ENCODE measurements at regions not wholly inside any gene's neighbourhood (a gene's known extent, or its start where the extent isn't known, plus 50 kb on each side); places are given as distances from the start of the nearest gene placed in this dataset.

GRCh38 chr4:80145739-80146138, 51.6 kb upstream of the PRDM8 start:
- CTCF ChIA-PET, result no interaction called here
- DNase-seq (ENCODE audit: low read depth, low spot score), result no peak
- TF ChIP-seq, protein P1, sequence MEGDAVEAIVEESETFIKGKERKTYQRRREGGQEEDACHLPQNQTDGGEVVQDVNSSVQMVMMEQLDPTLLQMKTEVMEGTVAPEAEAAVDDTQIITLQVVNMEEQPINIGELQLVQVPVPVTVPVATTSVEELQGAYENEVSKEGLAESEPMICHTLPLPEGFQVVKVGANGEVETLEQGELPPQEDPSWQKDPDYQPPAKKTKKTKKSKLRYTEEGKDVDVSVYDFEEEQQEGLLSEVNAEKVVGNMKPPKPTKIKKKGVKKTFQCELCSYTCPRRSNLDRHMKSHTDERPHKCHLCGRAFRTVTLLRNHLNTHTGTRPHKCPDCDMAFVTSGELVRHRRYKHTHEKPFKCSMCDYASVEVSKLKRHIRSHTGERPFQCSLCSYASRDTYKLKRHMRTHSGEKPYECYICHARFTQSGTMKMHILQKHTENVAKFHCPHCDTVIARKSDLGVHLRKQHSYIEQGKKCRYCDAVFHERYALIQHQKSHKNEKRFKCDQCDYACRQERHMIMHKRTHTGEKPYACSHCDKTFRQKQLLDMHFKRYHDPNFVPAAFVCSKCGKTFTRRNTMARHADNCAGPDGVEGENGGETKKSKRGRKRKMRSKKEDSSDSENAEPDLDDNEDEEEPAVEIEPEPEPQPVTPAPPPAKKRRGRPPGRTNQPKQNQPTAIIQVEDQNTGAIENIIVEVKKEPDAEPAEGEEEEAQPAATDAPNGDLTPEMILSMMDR (IDR thresholded peaks at IDR 0.05; ENCODE audit: insufficient read depth, low read length, missing control alignments), result no peak
- no peak overlapping the region for H3K4me3 ChIP-seq (ENCODE audit: low read depth, low read length)
- POLR2A ChIA-PET, result no interaction called here

DNA sequence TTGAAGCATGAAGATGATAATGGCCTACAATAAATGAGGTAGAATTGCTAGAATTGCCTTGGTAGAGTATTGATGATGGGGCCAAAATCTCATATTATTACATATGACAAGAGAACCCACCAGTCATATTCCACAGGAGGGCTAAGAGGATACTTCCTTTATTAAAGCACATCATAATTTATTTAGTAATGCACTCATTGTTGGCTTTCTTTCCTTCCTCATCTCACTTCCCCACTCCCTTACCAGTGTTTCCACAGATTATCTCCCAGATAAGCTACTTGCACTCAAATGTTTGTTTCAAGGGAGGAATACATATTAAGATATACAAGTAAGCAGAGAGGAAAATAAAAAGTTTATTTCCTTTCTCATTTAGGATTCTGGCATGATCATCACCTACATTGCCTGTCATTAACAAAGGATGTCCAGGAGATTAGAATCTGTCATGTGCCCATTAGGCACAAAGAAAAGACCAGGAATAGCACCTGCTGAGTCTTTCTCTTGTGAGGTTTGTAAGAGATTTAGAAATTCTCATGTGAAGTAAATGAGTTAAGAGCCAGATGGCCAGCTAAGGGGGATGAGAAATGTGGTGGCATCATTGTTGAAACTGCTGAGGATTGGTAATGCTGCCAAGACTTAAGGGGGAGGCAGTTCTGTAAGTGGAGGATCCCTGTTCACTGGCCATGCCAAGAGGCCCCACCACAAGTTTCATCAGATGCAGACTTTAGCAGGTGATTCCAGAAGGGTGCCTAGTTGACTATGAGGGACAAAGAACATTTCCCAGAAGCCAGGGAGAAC, 52.4 kb upstream of the PRDM8 start:
- ChIA-PET POLR2A (no interaction called here), CTCF (interaction anchor here (1.0 kb wide), 1 partner anchor 20 kb away, joined by 3 read pairs; no protein-coding TSS in a partner anchor)
- TF ChIP-seq, protein P1 (IDR thresholded peaks at IDR 0.05; ENCODE audit: insufficient read depth, low read length, missing control alignments), result no peak
- H3K4me3 ChIP-seq (ENCODE audit: low read depth, low read length), result no peak overlapping the region
- no peak for DNase-seq (ENCODE audit: low read depth, low spot score)

DNA sequence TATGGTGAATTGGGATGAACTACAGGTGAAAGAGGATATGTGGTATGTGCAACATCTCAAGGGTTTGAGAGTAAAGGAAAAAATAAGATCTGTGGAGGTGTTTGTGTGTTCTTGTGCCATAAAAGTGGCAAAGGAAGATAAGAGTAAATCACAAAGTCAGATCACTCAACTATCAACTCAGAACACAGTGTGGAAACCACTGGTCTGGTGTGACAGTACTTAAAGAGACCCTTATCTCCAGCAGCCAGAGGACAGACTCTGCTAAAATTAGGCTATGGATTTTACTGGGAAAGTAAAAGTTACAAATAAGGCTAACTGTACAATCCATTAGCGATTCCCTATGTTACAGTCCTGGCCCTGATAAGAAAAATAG, 54.0 kb upstream of the PRDM8 start:
- TF ChIP-seq, protein P1 (IDR thresholded peaks at IDR 0.05; ENCODE audit: insufficient read depth, low read length, missing control alignments), result no peak
- CTCF ChIA-PET, result interaction anchor here (0.9 kb wide), 1 partner anchor 8 kb away, joined by 3 read pairs; no protein-coding TSS in a partner anchor
- no peak overlapping the region for H3K4me3 ChIP-seq (ENCODE audit: low read depth, low read length)
- DNase-seq (ENCODE audit: low read depth, low spot score), result no peak
- POLR2A ChIA-PET, result no interaction called here

DNA sequence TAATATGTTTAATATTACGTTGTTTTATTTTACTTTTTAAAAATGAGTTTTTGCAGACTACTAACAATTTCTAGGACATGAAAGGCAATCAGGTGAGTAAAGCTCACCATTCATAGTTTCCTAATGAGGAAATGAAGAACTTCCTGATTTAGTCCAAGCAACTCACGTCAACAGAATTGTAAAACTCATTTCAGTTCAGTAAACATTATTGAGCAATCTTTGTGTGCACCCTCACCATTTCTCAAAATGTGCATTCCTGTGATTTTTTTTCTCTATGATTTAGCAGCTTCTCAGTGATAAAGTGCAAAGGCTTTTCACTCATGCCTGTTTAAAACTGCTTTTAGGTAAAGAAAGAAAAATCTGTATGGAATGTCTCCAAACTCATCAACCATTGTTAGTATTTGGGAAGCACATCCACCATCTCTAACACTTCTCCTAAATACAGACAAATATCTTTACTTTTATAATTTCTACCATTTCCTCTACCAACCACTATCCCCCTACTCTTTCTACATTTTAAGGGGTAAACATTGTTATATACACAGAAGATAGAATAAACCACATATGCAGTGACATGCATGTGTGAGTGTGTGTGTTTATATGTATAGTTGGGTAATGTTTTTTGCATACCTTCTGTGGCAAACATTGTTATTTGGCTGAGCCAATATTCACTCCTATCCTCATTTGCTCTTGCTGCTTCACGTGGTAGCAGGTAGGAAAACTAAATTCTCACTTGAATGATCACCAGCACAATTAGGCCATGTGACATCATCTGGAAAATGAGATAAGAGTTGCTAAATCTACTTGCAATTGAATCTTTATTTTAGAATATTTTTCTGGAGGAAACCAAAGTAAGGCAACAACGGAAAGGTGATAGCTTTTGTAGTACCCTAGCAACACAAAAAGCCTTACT, 54.7 kb upstream of the PRDM8 start:
- POLR2A ChIA-PET, result interaction anchor here (0.6 kb wide), 1 partner anchor 10 kb away, joined by 4 read pairs; no protein-coding TSS in a partner anchor

DNA sequence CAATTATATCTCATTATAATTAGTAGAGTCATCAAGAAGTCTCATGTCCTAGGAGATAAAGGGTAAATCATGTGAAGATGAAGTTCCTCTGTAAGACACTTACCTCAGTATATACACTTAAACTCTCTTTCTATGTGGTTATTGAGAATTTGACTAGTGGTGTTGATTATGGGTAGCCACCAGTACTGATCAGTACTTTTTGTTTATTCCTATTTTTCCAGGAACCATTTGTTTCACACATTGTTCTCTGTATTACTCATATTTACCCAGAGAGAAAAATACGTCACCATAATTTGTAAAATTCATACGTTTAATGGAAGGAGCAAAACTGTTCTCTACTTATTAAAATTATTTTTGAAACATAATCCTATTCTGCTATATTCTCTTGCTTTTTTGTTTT, 55.8 kb upstream of the PRDM8 start:
- ChIA-PET CTCF (interaction anchor here (0.7 to 1.6 kb wide), 4 partner anchors 10 to 42 kb away, joined by 3 to 5 read pairs (median 3); no protein-coding TSS in a partner anchor), POLR2A (no interaction called here)
- TF ChIP-seq, protein P1 (IDR thresholded peaks at IDR 0.05; ENCODE audit: insufficient read depth, low read length, missing control alignments), result no peak
- H3K4me3 ChIP-seq (ENCODE audit: low read depth, low read length), result no peak overlapping the region
- DNase-seq (ENCODE audit: low read depth, low spot score), result no peak

More for the DNA sequence above, 54.7 kb upstream of the PRDM8 start:
- no peak overlapping the region for H3K4me3 ChIP-seq (ENCODE audit: low read depth, low read length)
- DNase-seq (ENCODE audit: low read depth, low spot score), result no peak
- TF ChIP-seq, protein P1 (IDR thresholded peaks at IDR 0.05; ENCODE audit: insufficient read depth, low read length, missing control alignments), result no peak
- CTCF ChIA-PET, result interaction anchor here (0.9 to 1.6 kb wide), 4 partner anchors 9 to 41 kb away, joined by 3 to 5 read pairs (median 3); no protein-coding TSS in a partner anchor

DNA sequence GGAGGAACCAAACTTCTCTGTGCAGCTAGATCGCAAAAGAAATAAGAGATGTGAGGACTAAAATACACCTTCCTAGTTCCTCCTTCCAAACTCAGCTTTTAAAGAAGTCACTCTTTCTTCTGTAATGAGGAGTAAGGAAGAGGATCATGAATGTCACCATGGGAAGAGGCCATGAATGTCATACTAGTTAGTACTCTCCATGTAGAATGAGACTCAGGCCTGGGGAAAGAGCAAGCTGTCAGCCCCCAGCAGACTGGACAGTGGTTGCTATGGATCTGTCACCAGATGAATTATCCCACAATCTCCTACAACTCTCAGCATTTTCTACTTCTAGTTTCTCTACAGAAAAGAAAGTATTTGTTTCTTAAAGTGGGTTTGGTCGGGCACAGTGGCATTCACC, 57.1 kb upstream of the PRDM8 start:
- ChIA-PET POLR2A (no interaction called here), CTCF (interaction anchor here (1.0 to 6.2 kb wide), 3 partner anchors 13 to 45 kb away, joined by 3 to 35 read pairs (median 5); no protein-coding TSS in a partner anchor)
- DNase-seq (ENCODE audit: low read depth, low spot score), result no peak
- TF ChIP-seq, protein P1 (IDR thresholded peaks at IDR 0.05; ENCODE audit: insufficient read depth, low read length, missing control alignments), result no peak
- no peak overlapping the region for H3K4me3 ChIP-seq (ENCODE audit: low read depth, low read length)

All from AG04449 (cell line).